OCI-LY7 (cell line): ENCODE measurements at regions not wholly inside any gene's neighbourhood (a gene's known extent, or its start where the extent isn't known, plus 50 kb on each side); places are given as distances from the start of the nearest gene placed in this dataset.

Experiments used
- EZH2phosphoT487 ChIP-seq: fragments of 200-600 bp; sonication (generic); IDR thresholded peaks from 2 replicates; pipeline ENCODE4 v1.6.1; 2018; ENCODE audit warnings: low read depth, borderline replicate concordance, mild to moderate bottlenecking, mixed run types, antibody characterized with exemption, low read length, moderate library complexity, mixed read lengths
- TF ChIP-seq, protein P1 (sequence below): fragments of 200-600 bp; sonication (generic); conservative IDR thresholded peaks from 2 replicates; pipeline ENCODE4 v1.5.1; 2014; ENCODE audit warnings: mild to moderate bottlenecking, antibody characterized with exemption, low read length, moderate library complexity, mixed read lengths

DNA sequence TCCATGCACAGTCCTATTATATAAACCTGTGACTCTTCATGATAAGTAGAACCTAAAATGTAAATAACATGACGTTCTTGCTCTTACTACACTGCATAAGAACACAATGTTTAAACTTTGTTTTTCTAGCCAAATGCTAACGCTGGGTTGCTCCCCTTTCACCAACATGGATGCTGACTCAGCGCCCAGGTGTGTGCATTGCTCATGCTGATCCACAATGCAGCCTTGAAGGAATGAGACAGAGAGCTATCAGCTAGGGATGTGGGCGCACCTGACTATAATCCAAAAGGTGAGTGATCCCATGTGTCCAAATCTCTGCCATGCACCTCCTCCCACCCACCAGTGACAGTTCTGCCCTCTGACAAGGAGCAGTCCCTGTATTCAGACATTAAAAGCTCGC, 235.0 kb downstream of the IRS1 start:
- TF ChIP-seq, protein P1, sequence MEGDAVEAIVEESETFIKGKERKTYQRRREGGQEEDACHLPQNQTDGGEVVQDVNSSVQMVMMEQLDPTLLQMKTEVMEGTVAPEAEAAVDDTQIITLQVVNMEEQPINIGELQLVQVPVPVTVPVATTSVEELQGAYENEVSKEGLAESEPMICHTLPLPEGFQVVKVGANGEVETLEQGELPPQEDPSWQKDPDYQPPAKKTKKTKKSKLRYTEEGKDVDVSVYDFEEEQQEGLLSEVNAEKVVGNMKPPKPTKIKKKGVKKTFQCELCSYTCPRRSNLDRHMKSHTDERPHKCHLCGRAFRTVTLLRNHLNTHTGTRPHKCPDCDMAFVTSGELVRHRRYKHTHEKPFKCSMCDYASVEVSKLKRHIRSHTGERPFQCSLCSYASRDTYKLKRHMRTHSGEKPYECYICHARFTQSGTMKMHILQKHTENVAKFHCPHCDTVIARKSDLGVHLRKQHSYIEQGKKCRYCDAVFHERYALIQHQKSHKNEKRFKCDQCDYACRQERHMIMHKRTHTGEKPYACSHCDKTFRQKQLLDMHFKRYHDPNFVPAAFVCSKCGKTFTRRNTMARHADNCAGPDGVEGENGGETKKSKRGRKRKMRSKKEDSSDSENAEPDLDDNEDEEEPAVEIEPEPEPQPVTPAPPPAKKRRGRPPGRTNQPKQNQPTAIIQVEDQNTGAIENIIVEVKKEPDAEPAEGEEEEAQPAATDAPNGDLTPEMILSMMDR, result no peak
- no peak for TF ChIP-seq EZH2phosphoT487
